GM12873 (cell line): ENCODE measurements at regions not wholly inside any gene's neighbourhood (a gene's known extent, or its start where the extent isn't known, plus 50 kb on each side); places are given as distances from the start of the nearest gene placed in this dataset.

Experiments
- CTCF ChIP-seq: IDR thresholded peaks from 2 replicates; pipeline ENCODE4 v1.5.1; 2012; ENCODE audit warnings: low read depth, mild to moderate bottlenecking, moderate library complexity, low read length, control low read depth; ENCODE audit not compliant: insufficient read depth; ENCODE audit errors: missing control alignments

DNA sequence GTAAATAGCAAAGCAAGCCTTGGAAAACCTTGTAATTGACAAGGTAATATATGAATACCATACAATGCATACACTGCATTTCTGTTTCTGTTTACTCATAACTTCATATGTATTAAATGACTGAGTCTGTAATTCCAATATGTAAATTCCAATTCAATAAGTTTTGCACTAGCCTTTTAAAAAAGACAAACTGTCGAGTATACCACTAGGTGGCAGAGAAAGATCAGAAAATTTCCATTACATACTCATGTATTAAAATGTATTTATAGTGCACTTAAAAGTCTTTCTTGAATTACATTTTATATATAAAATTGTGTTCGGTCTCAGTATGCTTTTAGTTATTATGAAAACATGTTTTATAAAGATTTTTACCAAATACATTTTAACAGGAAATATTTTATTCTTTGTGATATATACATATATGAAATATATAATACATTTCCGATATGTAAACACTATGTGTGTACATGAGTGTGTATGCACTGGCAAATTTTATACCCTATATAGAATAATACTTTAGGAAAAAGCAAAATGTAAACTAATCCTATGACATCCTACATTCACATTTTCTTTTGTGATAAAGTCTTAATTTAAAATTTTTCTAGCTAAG is 216.8 kb downstream of the VGLL3 start:
- TF ChIP-seq CTCF, result no peak

DNA sequence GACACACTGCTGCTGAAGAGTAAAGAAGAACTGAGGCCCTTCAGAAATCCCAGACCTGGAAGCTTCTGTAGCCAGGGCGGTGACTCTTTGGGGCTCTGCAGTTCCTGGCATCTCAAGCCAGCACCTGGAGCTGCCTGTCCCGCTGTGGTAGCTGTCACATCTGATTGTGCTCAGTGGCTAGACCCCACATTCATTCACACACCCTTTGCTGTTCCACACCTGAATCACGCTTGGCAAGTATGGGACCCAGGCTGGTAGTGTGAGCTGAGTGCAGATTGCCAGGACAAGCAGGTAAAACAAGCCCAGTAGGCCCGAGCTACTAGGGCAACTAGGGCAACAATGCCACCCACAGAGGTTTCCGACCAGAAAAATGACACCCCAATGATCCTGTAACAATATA is 218.2 kb downstream of the VGLL3 start:
- TF ChIP-seq CTCF, result no peak

DNA sequence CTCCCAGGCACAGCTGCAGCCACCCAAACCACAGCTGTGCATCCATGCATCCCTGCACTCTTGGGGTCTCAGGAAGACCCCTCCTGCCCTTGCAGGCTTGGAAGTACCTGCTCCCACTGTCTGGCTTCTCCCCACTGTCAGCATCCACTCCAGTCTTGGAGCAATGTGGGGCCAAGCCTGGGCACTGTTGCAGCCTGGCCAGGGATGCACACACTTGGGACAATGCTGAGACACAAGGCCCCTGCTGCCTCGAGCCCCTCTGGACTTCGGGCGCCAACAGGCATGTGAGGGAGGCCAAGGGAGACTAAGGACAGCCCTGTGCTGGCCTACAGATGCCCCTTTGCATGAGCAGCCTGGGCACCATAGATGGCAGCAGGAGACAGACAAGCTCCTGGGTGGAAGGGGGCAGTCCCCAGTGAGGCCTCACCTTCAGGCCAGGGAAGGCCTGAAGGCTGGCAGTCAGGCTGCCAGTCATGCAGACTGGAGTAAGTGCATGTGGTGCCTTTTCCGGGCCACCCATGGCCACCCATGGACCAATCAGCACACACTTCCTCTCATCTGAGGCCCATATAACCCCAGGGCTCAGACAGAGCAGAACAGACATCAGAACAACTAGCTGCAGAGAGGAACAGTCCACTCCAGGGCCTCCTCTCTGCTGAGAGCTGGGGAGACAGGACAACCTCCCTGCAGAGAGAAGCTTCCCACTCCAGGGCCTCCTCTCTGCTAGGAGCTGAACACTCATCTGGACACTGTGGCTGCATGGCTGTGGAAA is 219.0 kb downstream of the VGLL3 start:
- no peak for TF ChIP-seq CTCF

- TF ChIP-seq CTCF, result no peak
Measured at GRCh38 chr3:86766331-86766730, 224.6 kb downstream of the VGLL3 start.

DNA sequence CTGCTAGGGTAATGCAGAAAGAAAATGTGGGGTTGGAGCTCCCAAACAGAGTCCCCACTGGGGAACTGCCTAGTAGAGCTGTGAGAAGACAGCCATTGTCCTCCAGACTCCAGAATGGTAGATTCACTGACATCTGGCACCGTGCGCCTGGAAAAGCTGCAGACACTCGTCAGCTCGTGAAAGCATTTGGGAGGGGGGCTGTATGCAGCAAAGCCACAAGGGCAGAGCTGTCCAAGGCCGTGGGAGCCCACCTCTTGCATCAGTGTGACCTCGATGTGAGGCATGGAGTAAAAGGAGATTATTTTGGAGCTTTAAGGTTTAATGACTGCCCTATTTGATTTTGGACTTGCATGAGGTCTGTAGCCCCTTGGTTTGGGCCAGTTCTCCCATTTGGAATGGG is 242.9 kb downstream of the VGLL3 start:
- TF ChIP-seq CTCF, result no peak

DNA sequence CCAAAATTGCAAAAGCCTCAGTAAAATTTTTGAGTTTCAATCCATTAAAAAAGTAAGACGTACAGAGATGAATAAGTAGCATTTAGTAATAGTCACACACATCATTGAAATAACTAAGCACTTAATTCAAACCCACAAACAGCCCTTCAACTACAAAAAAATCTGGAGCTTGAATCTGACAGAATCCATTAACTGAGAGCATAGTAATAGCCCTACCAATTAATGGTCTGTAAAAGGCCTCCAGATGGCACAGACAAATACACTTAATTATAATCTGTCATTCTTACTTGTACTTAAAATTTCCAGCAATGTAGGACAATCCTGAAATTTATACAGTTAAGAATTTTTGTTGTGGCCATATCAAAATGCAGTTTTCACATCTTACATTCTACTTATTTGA is 246.9 kb downstream of the VGLL3 start:
- no peak for TF ChIP-seq CTCF

- no peak for TF ChIP-seq CTCF
Measured at GRCh38 chr3:86743233-86743632, 247.7 kb downstream of the VGLL3 start.
